ENCODE measurements at regions not wholly inside any gene's neighbourhood (a gene's known extent, or its start where the extent isn't known, plus 50 kb on each side); places are given as distances from the start of the nearest gene placed in this dataset.

GRCh38 chr13:61358599-61358998 lies 57.0 kb downstream of the PCDH20 start:
- Histone ChIP-seq H3K36me3 (no peaks in the 10 kb centered on the region), H3K27me3 (no peaks in the 10 kb centered on the region), H3K9me3 (no peaks in the 10 kb centered on the region), H3K27ac (no peak overlapping the region), H3K4me3 (no peak overlapping the region), H3K4me1 (no peaks in the 10 kb centered on the region)
- WGBS, 2 donors = 25 to 47% methylated on average over 1 of the region's 1 CpG
- TF ChIP-seq CTCF (IDR thresholded peaks at IDR 0.05) = no peak
- no peak for TF ChIP-seq EP300 (IDR thresholded peaks at IDR 0.05)
- no peak for TF ChIP-seq POLR2A (IDR thresholded peaks at IDR 0.05)
- DNase-seq (ENCODE audit: low spot score in 2 of 2) = no peak

GRCh38 chr13:61350341-61350740 lies 65.3 kb downstream of the PCDH20 start:
- Histone ChIP-seq H3K4me1 (no peaks in the 10 kb centered on the region), H3K4me3 (no peak overlapping the region), H3K36me3 (no peaks in the 10 kb centered on the region), H3K27ac (no peak overlapping the region), H3K9me3 (no peaks in the 10 kb centered on the region), H3K27me3 (no peaks in the 10 kb centered on the region)
- no peak for DNase-seq (ENCODE audit: low spot score in 2 of 2)
- WGBS, 2 donors = 81 to 86% methylated on average over 5 of the region's 5 CpGs
- TF ChIP-seq CTCF (IDR thresholded peaks at IDR 0.05) (no peak), POLR2A (IDR thresholded peaks at IDR 0.05) (no peak), EP300 (IDR thresholded peaks at IDR 0.05) (no peak)

- H3K27me3 ChIP-seq = no peaks in the 10 kb centered on the region
- H3K9me3 ChIP-seq = peaks cover 0 to 5% (median 0%) of the 10 kb centered on the region in 4 donors
- H3K4me1 ChIP-seq = no peaks in the 10 kb centered on the region
- TF ChIP-seq CTCF (IDR thresholded peaks at IDR 0.05) (no peak), POLR2A (IDR thresholded peaks at IDR 0.05) (no peak), EP300 (IDR thresholded peaks at IDR 0.05) (no peak)
- 92 to 94% methylated on average over 26 to 45 of the region's 45 CpGs for WGBS, 2 donors
- H3K36me3 ChIP-seq = no peaks in the 10 kb centered on the region
- H3K27ac ChIP-seq = no peak overlapping the region
- no peak overlapping the region for H3K4me3 ChIP-seq
- DNase-seq (ENCODE audit: low spot score in 2 of 2) = no peak
Measured at GRCh38 chr13:61339054-61339621, 76.5 kb downstream of the PCDH20 start.

DNA sequence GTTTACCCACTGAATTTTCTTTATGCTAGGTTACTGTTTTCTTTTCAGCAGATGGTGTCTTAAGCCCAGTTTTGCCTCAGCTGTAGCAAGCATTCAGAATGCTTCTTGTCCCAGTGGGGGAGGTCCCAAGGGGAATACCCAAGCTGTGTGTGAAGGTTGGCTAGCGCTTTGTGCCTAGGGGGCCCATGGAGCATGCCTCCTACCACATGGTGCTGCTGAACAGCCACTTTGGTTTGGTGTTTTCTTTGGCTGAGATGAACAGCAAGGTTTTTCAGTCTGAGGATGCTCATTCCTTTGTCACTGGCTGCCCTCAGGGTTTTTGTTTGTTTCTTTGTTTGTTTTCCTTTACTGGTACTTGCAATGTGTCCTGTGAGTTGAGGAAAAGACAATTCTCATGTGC lies 99.0 kb downstream of the PCDH20 start:
- TF ChIP-seq CTCF (IDR thresholded peaks at IDR 0.05) (no peak), POLR2A (IDR thresholded peaks at IDR 0.05) (no peak)
- Histone ChIP-seq H3K27ac (no peak overlapping the region), H3K9me3 (peaks cover 0 to 3% (median 0%) of the 10 kb centered on the region in 4 donors), H3K4me3 (no peak overlapping the region), H3K27me3 (no peaks in the 10 kb centered on the region), H3K4me1 (no peaks in the 10 kb centered on the region), H3K36me3 (no peaks in the 10 kb centered on the region)
- WGBS, 2 donors = 80 to 86% methylated on average over 1 of the region's 1 CpG
- no peak for DNase-seq (ENCODE audit: low spot score in 2 of 2)

DNA sequence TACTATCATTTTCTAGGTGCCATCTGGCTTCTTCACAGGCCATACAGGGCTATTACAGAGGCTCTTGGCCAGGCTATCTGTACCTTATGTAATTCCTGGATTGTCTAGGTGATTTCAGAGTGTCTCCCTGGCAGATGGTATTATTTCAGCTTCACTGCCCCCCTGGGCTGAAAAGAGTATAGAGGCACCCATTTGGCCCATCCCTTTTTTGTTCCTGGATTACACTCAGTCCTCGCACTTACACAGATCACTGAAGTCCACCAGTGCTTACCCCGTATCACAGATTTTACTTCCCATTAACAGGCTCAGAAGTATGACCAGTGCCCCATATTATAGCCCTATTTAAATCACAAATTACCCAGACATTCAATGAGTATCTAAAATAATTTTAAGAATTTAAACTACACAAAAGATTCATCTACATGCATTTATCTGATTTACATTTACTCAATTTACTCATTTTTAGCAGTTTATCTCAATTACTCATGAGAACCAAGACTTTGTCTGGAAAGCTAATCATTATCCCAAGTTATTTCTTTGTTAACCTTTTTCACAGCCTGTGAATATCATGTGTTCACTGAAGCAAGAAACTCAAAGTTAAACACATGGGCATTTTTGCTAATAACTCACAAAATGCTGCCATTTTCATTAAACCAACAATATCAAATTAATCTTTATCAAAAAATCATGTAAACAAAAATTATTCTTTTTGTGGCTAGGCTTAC lies 121.0 kb downstream of the PCDH20 start:
- DNase-seq (ENCODE audit: low spot score in 2 of 2) = no peak
- Histone ChIP-seq H3K9me3 (peaks cover 0 to 5% (median 0%) of the 10 kb centered on the region in 4 donors), H3K27ac (no peak overlapping the region), H3K27me3 (no peaks in the 10 kb centered on the region), H3K4me1 (no peaks in the 10 kb centered on the region), H3K4me3 (no peak overlapping the region), H3K36me3 (no peaks in the 10 kb centered on the region)
- WGBS, 2 donors = 87% methylated on average over 2 of the region's 2 CpGs
- TF ChIP-seq CTCF (IDR thresholded peaks at IDR 0.05) = no peak
- TF ChIP-seq EP300 (IDR thresholded peaks at IDR 0.05) = no peak
- TF ChIP-seq POLR2A (IDR thresholded peaks at IDR 0.05) = no peak

Data from tibial nerve (tissue), 4 donors.